HEK293 (cell line): ENCODE measurements at regions not wholly inside any gene's neighbourhood (a gene's known extent, or its start where the extent isn't known, plus 50 kb on each side); places are given as distances from the start of the nearest gene placed in this dataset.
"Not testable (repeated sequence)": the region's sequence is repeated elsewhere in the genome, so short reads cannot be mapped to it uniquely, and the experiment has no call there.

ENCODE experiments used
- CTCF ChIA-PET: fragments of 350-600 bp; formaldehyde crosslinking; extraction: SDS; loops from one replicate; lab custom pipeline; 2021; ENCODE audit warnings: antibody characterized with exemption; lab: Yijun Ruan, JAX
- POLR2A ChIA-PET: fragments of 300-600 bp; formaldehyde crosslinking; extraction: SDS; loops from one replicate; lab custom pipeline; 2020; ENCODE audit warnings: antibody characterized with exemption, inconsistent platforms; lab: Yijun Ruan, JAX
- H3K27ac ChIP-seq: fragments of 200-500 bp; sonication (Bioruptor generic); 2 replicates; pipeline ENCODE4 v1.5.1; 2014; ENCODE audit warnings: low read depth, low read length, control low read depth, inconsistent platforms; ENCODE audit errors: extremely low read depth
- H3K36me3 ChIP-seq, 2 experiments: fragments of 200-500 bp in 1 of 2; sonication (Bioruptor generic) in 1 of 2; 1 replicate in 1 of 2; 2 replicates in 1 of 2; pipeline ENCODE4 v1.5.1; 2014 to 2017; ENCODE audit warnings: inconsistent platforms in 2 of 2, low read length in 2 of 2; ENCODE audit not compliant: control insufficient read depth in 2 of 2, insufficient read depth in 1 of 2
- H3K4me1 ChIP-seq: fragments of 200-500 bp; sonication (Bioruptor generic); 2 replicates; pipeline ENCODE4 v1.5.1; 2014; ENCODE audit warnings: mild to moderate bottlenecking, low read length, inconsistent platforms; ENCODE audit not compliant: control insufficient read depth, insufficient read depth
- H3K4me3 ChIP-seq: 2 replicates; pipeline ENCODE4 v1.5.1; 2011; ENCODE audit warnings: low read depth, mild to moderate bottlenecking, control low read depth, low read length, moderate library complexity
- H3K9me3 ChIP-seq: fragments of 200-500 bp; sonication (Bioruptor generic); 2 replicates; pipeline ENCODE4 v1.5.1; 2014; ENCODE audit warnings: low read depth, low read length, inconsistent platforms; ENCODE audit not compliant: control insufficient read depth, insufficient read depth
- ZNF341 ChIP-seq: fragments of 450-650 bp; formaldehyde crosslinking; IDR thresholded peaks from 2 replicates; pipeline ENCODE4; 2016; ENCODE audit warnings: low read depth, missing biosample characterization, missing genetic modification characterization

DNA sequence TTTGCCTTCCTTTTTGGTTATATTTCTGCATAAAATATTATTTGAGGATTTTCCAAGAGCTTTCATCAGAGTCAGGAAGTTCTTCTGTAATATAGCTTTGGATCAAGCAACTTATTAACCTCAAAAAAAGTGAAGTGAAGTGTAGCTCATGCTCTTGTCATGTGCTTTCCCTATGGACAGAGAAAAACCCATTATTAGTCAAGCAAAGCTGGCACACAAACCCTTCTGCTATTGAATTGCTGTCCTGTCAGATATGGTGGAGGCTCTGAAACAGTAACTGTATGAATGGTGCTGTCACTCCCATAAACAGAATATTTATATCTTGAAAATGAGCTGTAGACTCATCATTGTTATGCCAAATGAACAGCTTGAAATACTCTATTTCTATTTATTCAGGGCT lies 1533.3 kb downstream of the RPIA start:
- H3K27ac ChIP-seq, H3K36me3 ChIP-seq, CTCF ChIA-PET, H3K4me3 ChIP-seq, H3K9me3 ChIP-seq, H3K4me1 ChIP-seq, POLR2A ChIA-PET: not testable (repeated sequence)

DNA sequence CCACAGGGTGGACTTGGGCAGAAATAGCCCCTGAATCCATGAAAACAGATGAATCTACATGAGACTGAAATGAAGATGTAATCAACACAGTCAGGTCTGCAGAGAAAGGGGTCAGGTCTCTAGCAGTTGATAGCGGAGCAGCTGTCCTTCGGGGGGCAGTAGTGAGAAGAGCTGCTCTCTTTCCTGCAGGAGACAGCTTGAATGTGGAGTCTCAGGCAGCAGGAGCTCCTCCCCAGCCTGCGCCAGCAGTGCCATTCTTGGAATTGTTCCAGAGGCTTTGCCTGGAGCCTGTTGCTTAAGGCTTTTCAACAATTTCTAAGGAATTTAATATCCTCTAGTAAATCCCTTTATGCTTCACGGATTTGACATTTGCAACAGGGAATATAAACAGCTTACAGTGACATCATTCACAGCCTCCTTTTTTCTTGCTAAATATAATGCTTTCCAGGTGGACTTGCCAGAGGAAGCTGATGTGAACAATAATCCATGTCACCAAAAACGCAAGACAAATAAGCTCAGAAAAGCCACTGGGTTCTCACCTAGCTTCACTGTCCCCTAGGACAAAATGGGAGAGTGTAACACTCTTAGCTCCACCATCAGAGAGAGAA lies 1535.1 kb downstream of the RPIA start:
- TF ChIP-seq ZNF341 (tag by site-specific recombination): 0 out of 2 replicates have a peak, but pooled peaks have one; percentile 31
- H3K27ac ChIP-seq, H3K9me3 ChIP-seq, H3K36me3 ChIP-seq, CTCF ChIA-PET, POLR2A ChIA-PET, H3K4me1 ChIP-seq, H3K4me3 ChIP-seq: not testable (repeated sequence)

DNA sequence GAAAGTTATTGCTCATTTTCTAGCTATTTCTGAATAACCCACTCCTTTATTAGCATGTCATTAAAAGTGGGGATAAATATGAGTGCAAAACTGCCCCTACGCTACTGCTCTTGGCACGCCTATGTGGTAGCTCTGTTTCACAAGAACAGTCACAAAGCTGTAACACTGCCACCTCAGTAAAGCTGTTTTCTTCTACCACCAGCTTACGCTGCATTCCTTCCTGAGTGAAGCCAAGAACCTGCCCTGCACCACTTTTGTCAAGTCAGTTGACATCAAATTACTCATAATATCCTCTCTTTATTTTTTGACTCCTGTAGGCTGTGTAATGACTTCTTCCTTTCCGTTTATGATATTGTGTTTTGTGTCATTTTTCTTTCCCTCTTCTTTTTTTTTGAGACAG lies 1539.7 kb downstream of the RPIA start:
- H3K36me3 ChIP-seq, POLR2A ChIA-PET, H3K27ac ChIP-seq, H3K4me3 ChIP-seq, H3K4me1 ChIP-seq, H3K9me3 ChIP-seq, CTCF ChIA-PET: not testable (repeated sequence)

DNA sequence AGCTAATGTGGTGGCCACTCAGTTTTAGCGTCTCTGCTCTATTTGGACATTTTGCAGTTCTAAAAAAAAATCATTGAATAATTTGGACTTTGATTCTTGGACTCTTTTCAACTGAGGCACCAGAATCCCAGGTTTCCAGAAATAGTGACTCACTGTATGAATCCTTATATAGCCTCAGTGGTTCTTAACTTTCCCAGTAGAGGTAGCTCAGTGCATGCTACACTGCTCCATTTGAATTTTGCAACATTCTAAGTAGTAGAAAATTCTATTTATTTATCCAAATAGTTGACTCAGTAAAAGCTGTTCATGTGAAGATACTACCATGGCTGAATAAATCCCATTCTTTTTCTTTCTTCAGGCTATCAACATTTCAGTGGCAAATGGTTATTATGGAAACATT lies 1544.0 kb downstream of the RPIA start:
- H3K4me1 ChIP-seq: not testable (repeated sequence)

DNA sequence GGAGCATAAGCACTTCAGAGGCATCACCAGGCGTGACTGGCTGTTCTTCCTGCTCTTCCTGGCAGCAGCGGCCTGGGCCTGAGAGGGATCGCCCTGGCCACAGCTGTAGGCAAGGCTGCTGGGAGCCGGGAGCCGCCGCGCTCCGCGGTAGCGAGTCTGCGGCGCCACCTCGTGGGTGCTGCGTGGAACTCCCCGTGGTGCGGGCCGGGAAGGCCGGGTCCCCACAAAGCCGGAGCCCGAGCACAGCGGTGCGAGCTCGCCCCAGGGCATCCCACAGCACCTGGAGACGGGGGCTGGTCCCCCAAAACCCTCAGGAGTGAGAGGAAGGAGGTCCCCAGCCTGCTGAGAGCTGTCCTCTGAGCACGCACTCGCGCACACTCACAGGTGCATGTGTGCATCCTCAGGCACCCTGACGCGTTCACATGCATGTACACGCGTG lies 1546.5 kb downstream of the RPIA start:
- CTCF ChIA-PET, H3K9me3 ChIP-seq, H3K36me3 ChIP-seq, H3K4me3 ChIP-seq, H3K4me1 ChIP-seq, POLR2A ChIA-PET, H3K27ac ChIP-seq: not testable (repeated sequence)

More for the DNA sequence above, 1544.0 kb downstream of the RPIA start:
- H3K27ac ChIP-seq, H3K36me3 ChIP-seq, POLR2A ChIA-PET, CTCF ChIA-PET, H3K9me3 ChIP-seq, H3K4me3 ChIP-seq: not testable (repeated sequence)

DNA sequence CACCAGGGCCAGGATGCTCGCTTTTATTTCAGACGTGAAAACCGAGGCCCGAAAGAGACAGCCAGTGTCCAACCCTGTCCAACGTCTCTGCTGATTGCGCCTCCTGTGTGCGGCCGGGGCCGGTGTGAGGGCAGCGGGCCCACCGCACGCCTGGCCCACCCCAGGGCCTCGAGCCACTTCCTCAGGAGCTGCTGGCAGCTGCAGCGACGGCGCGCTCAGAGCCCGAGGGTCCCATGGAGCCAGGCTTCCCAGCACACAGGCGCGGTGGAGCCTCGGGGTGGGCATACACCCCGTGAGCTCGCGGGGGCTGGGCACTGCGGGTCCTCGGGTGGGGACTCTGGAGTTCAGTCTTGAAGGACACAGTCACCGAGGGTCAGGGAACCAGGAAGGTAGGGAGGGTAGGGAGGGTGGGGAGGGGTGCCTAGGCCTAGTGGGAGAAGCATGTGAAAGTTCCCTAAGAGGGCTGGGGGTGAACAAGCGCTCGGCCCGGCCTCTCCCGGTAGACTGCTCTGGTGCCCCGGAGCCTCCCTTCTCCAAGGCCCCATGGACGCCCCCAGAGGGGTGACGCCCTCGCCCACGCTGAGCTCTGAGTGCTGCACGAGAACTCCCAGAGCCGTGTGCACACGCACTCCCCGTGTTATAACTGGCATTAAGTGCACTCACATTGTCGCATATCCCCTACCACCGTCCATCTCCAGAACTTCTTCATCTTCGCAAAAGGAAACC lies 1547.2 kb downstream of the RPIA start:
- H3K36me3 ChIP-seq, H3K9me3 ChIP-seq, H3K4me3 ChIP-seq, POLR2A ChIA-PET, H3K27ac ChIP-seq, CTCF ChIA-PET, H3K4me1 ChIP-seq: not testable (repeated sequence)

DNA sequence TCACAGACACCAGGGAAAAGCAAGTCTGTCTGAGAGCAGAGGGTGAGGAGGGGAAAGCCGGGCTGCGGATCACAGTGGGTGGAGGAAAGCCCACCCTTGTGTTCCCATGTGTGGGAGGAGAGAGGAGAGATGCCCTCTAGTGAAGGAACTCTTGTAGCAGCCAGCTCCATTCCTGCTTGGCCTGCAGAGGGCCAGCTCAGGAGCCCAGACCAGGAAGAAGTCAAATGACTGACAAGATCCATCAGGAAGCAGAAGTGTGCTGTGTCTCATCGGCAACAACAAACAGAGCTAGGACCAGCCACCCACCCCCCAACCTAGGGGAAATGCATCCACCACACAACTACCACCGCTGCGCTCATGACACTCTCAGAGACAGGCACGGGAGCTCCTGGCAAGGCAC lies 1548.3 kb downstream of the RPIA start:
- H3K4me3 ChIP-seq, H3K36me3 ChIP-seq, H3K27ac ChIP-seq, POLR2A ChIA-PET, H3K4me1 ChIP-seq, H3K9me3 ChIP-seq, CTCF ChIA-PET: not testable (repeated sequence)

DNA sequence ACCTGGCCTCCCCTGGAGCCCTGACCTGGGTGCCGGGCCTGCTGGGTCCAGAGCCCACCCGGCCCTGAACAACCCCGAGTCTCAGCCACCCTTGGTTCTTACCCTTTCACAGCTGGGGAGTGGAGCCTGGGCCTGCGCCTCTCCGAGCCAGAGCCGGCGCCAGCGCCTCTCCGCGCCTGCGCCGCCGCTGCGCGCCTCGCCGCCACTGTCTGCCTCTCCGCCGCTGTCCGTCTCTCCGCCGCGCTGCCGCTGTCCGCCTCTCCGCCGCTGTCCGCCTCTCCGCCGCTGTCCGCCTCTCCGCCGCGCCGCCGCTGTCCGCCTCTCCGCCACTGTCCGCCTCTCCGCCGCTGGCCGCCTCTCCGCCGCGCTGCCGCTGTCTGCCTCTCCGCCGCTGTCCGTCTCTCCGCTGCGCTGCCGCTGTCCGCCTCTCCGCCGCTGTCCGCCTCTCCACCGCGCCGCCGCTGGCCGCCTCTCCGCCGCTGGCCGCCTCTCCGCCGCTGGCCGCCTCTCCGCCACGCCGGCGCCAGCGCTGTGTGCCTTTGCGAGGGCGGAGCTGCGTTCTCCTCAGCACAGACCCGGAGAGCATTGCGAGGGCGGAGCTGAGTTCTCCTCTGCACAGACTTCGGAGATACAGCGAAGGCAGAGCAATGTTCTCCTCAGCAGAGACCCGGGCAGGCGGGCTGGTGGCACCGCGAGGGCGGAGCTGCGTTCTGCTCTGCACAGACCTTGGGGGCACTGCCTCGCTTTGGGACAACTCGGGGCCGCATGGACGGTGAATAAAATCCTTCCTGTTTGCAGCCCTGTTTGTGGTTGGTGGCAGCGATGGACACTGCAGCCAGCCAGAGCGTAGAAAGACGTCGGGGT lies 1553.7 kb downstream of the RPIA start:
- POLR2A ChIA-PET, H3K4me1 ChIP-seq, H3K9me3 ChIP-seq, H3K36me3 ChIP-seq, H3K27ac ChIP-seq, H3K4me3 ChIP-seq, CTCF ChIA-PET: not testable (repeated sequence)

DNA sequence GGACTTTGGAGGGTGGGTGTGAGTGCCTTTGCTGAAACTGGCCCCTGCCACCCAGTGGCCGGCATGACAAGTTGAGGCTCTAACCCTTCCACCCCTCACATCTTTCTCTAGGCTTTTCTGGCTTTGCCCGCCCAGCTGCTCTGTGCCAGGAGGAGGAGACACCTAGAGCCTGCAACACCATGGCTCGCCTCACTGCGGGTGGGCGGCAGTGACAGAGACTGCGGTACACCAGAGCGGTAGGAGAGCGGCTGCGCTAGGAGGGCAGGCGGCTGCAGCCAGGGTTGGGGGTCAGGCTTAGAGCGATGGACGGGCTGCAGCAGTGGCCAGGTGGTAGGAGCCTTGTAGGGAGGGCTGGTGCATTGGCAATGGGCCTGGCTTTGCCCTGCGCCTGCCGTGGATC lies 1556.9 kb downstream of the RPIA start:
- POLR2A ChIA-PET, CTCF ChIA-PET, H3K27ac ChIP-seq, H3K4me1 ChIP-seq, H3K36me3 ChIP-seq, H3K9me3 ChIP-seq, H3K4me3 ChIP-seq: not testable (repeated sequence)

DNA sequence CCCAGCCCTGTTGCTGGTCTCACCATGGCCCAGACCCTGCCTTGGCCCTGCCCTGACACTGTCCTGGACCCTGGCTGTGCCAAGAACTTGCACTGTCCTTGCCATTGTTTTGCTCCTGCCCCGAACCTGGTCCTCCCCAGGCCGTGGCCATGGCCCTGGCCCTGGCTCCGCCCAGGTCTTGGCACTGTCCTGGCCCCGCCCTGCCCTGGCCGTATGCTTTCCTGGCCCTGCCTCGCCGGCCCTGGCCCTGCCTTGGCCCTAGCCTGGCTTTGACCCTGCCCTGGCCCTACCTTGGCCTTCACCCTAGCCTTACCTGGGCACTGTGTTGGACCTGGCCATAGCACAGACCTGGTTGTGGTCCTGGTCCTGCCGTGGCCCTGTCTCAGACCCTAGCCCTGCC lies 1558.9 kb downstream of the RPIA start:
- H3K27ac ChIP-seq, CTCF ChIA-PET, H3K9me3 ChIP-seq, H3K4me1 ChIP-seq, H3K36me3 ChIP-seq, H3K4me3 ChIP-seq, POLR2A ChIA-PET: not testable (repeated sequence)
